ENCODE measurements at regions not wholly inside any gene's neighbourhood (a gene's known extent, or its start where the extent isn't known, plus 50 kb on each side); places are given as distances from the start of the nearest gene placed in this dataset.

GRCh38 chr14:104521816-104522745 lies 57.5 kb upstream of the C14orf180 start:
- no peak for DNase-seq

DNA sequence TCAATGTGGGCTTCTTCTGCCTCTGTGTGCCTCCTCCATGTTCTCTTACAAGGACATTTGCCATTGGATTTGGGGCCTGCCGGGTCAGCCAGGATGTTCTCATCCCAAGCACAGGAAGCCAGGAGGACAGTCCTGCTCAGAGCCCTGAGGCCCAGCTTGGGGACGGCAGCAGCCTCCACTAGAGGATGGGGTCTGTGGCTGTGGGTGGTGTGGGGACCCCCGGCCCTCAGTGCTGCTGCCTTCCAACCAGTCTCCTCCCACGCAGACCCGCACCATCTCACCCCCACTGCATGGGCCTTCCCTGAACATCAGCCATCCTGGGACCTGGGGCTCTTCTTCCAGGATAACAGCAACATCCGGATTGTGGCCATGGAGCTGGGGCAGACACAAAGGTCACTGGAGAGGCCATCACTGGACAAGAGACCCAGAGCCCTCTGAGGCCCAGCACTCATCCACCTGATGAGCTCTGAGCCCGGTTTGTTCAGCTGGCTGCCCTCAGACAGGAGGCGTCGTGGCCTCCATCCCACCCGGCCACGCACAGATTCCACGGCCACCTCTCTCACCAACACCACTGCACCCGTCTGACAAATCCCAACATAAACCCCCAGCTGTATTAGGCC lies 56.5 kb upstream of the C14orf180 start:
- no peak for DNase-seq

DNA sequence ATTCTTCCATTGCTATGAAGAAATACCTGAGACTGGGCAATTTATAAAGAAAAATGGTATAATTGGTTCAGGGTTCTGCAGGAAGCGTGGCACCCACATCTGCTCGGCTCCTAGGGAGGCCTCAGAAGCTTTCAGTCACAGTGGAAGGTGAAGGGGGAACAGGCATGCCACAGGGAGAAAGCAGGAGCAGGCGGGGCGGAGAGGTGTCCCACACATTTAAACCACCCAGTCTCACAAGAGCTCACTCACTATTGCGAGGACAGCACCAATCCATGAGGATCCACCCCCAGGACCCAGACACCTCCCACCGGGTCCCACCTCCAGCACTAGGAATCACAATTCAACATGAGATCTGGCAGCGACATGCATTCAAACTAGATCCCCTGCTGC lies 56.0 kb upstream of the C14orf180 start:
- no peak for DNase-seq

DNA sequence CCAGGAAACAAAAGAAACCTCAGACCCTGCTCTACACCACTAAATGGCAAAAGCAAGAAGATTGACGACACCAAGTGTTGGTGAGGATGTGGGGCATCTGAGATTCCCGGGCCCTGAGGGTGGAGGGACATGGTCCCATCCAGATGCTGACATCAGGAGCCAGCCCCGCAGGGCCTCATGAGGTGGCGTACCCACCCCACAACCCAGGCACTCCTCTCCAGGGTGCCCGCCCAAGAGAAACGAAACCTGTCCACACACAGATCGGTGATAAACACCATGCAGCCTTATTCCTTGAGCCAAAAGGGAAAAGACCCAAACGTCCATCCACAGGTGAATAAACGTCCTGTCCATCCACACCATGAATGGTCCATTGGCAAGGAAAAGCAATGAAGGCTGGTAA lies 54.8 kb upstream of the C14orf180 start:
- DNase-seq: no peak

- DNase-seq: no peak
These were observed 52.6 kb upstream of the C14orf180 start for GRCh38 chr14:104526723-104527645.

GRCh38 chr14:104527857-104528459 lies 51.6 kb upstream of the C14orf180 start:
- no peak for DNase-seq

DNA sequence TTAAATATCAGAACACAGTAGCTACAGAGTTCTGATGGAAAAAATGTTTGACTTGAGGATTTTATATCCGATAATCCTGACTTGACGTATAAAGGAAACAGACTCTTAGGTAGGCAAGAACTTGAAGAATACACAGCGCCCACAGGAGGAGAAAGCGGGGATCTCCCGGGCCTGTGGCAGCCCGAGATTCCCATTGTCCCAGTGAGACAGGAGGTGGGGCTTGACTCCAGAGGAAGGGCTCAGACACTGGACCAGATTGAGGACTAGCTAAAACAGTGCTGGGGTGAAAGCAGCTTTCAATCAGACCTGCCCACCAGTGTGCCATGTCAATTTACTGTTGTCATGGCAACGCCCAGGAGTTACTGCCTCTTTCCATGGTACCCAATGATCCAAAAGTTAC lies 51.1 kb upstream of the C14orf180 start:
- no peak for DNase-seq
